GM12878 (cell line): ENCODE measurements at regions not wholly inside any gene's neighbourhood (a gene's known extent, or its start where the extent isn't known, plus 50 kb on each side); places are given as distances from the start of the nearest gene placed in this dataset.

Source experiments
- ESRRA ChIP-seq: IDR thresholded peaks from 2 replicates; pipeline ENCODE4 v1.6.1; 2012; ENCODE audit warnings: mild to moderate bottlenecking, low read length, improper control_type of control experiment
- TF ChIP-seq, protein P1 (sequence below), 3 experiments: IDR thresholded peaks in 2 of 3; conservative IDR thresholded peaks in 1 of 3; 2 replicates each; pipeline ENCODE4 v1.5.1; 2011; ENCODE audit warnings: low read depth in 3 of 3, low read length in 3 of 3, mild to moderate bottlenecking in 3 of 3, control low read depth in 2 of 3, moderate library complexity in 2 of 3, inconsistent platforms in 1 of 3, mixed read lengths in 1 of 3; ENCODE audit not compliant: control insufficient read depth in 2 of 3, insufficient read depth in 1 of 3; ENCODE audit errors: extremely low read depth in 1 of 3

DNA sequence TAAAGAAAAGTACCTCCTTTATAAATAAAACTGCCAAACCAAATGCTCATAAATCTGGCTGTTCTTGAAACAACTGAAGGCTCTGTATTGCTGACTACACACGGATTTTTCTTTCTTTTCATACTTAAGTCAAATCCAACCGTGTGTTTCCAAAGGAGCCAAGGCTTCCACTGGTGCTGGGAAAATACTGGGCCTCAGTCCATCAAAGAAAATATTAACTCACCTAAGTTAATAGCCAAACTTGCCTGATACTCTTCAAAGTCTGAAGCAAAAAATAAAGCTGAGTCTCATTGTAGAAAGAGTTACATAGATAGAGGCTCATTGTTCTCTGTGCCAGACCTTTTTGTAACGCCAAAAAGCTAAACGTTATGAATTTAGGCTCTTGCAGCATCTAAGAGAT is 350.4 kb upstream of the CDH9 start:
- TF ChIP-seq, protein P1, sequence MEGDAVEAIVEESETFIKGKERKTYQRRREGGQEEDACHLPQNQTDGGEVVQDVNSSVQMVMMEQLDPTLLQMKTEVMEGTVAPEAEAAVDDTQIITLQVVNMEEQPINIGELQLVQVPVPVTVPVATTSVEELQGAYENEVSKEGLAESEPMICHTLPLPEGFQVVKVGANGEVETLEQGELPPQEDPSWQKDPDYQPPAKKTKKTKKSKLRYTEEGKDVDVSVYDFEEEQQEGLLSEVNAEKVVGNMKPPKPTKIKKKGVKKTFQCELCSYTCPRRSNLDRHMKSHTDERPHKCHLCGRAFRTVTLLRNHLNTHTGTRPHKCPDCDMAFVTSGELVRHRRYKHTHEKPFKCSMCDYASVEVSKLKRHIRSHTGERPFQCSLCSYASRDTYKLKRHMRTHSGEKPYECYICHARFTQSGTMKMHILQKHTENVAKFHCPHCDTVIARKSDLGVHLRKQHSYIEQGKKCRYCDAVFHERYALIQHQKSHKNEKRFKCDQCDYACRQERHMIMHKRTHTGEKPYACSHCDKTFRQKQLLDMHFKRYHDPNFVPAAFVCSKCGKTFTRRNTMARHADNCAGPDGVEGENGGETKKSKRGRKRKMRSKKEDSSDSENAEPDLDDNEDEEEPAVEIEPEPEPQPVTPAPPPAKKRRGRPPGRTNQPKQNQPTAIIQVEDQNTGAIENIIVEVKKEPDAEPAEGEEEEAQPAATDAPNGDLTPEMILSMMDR (IDR thresholded peaks at IDR 0.05 in 2 of 3, conservative IDR thresholded peaks at IDR 0.05 in 1 of 3; ENCODE audit: control insufficient read depth in 2 of 3, extremely low read depth in 1 of 3, insufficient read depth in 1 of 3, low read depth in 3 of 3, low read length in 3 of 3): no peak
- no peak for TF ChIP-seq ESRRA
